HepG2 (cell line): ENCODE measurements at regions not wholly inside any gene's neighbourhood (a gene's known extent, or its start where the extent isn't known, plus 50 kb on each side); places are given as distances from the start of the nearest gene placed in this dataset.

Experiments used
- ATAC-seq: fragments of 200-7000 bp; cut with Tn5 transposase; 3 replicates; pipeline ENCODE4 v1.9.1; 2020; ENCODE audit warnings: mild to moderate bottlenecking, moderate library complexity
- BruUV-seq: library from RNA; stranded (reverse); fragments of 400-500 nt; replicated peaks from 2 replicates; lab custom pipeline; 2021; lab: Mats Ljungman, UMichigan
- CTCF ChIA-PET: fragments of 300-600 bp; formaldehyde crosslinking; extraction: SDS; loops from one replicate; lab custom pipeline; 2021; ENCODE audit warnings: low total read pairs, inconsistent platforms, low intra/inter-chr PET ratio; lab: Yijun Ruan, JAX
- POLR2A ChIA-PET: fragments of 350-600 bp; sonication (Branson Sonifier 250); formaldehyde crosslinking; loops from one replicate; lab custom pipeline; 2020; ENCODE audit warnings: antibody characterized with exemption, inconsistent platforms; lab: Yijun Ruan, JAX
- DNase-seq: peaks from one replicate; pipeline ENCODE4 v3.0.0-alpha.2; 2015; ENCODE audit warnings: low spot score
- FAIRE-seq: peaks from 3 replicates; lab custom pipeline; 2011; peaks lifted over from hg19 to GRCh38; lab: Jason Lieb, UNC
- H2AFZ ChIP-seq: one replicate; pipeline ENCODE4 v1.6.1; 2011; ENCODE audit warnings: low read length, inconsistent platforms
- H3K27ac ChIP-seq: fragments of 300-600 bp; 3 replicates; pipeline ENCODE4 v1.8.0; 2011; ENCODE audit warnings: mixed run types, mild to moderate bottlenecking, mixed read lengths, low read length, inconsistent platforms; ENCODE audit not compliant: insufficient read depth; ENCODE audit errors: extremely low read length
- H3K27me3 ChIP-seq, 2 experiments: fragments of 200-600 bp in 1 of 2; 2 replicates in 1 of 2; 3 replicates in 1 of 2; pipeline versions ENCODE4 v1.6.0 to v1.8.0; 2011; ENCODE audit warnings: low read length in 2 of 2, mild to moderate bottlenecking in 2 of 2, moderate library complexity in 2 of 2, inconsistent platforms in 1 of 2; ENCODE audit not compliant: insufficient read depth in 2 of 2, control insufficient read depth in 1 of 2
- H3K36me3 ChIP-seq, 2 experiments: fragments of 200-600 bp in 1 of 2; replicated peaks in 1 of 2; 2 replicates in 1 of 2; 3 replicates in 1 of 2; pipeline versions ENCODE4 v1.5.1 to v1.8.0; 2011; ENCODE audit warnings: low read length in 2 of 2, inconsistent platforms in 1 of 2; ENCODE audit not compliant: insufficient read depth in 2 of 2, control insufficient read depth in 1 of 2
- H3K4me1 ChIP-seq: 2 replicates; pipeline ENCODE4 v1.5.1; 2012; ENCODE audit warnings: low read length, inconsistent platforms; ENCODE audit not compliant: insufficient read depth
- H3K4me2 ChIP-seq: 2 replicates; pipeline ENCODE4 v1.6.0; 2011; ENCODE audit warnings: low read depth, low read length, inconsistent platforms
- H3K4me3 ChIP-seq, 3 experiments: fragments of 200-600 bp in 1 of 3; sonication (generic), shearing (Covaris generic) in 1 of 3; replicated peaks in 1 of 3; 2 replicates each; pipeline ENCODE4 v1.5.1; 2011 to 2016; ENCODE audit warnings: low read length in 3 of 3, inconsistent platforms in 2 of 3, low read depth in 2 of 3, mild to moderate bottlenecking in 2 of 3, control low read depth in 1 of 3, mixed read lengths in 1 of 3; ENCODE audit not compliant: insufficient read depth in 1 of 3
- H3K79me2 ChIP-seq: one replicate; pipeline ENCODE4 v1.6.1; 2011; ENCODE audit warnings: low read length, inconsistent platforms; ENCODE audit not compliant: insufficient read depth
- H3K9ac ChIP-seq: 2 replicates; pipeline ENCODE4 v1.6.0; 2011; ENCODE audit warnings: mild to moderate bottlenecking, low read depth, low read length, inconsistent platforms; ENCODE audit not compliant: insufficient read depth
- H3K9me3 ChIP-seq: 2 replicates; pipeline ENCODE4 v1.5.1; 2012; ENCODE audit warnings: mild to moderate bottlenecking, low read length
- H4K20me1 ChIP-seq: 2 replicates; pipeline ENCODE4 v1.6.0; 2011; ENCODE audit warnings: inconsistent platforms, mild to moderate bottlenecking, low read length, moderate library complexity; ENCODE audit not compliant: insufficient read depth
- ATM ChIP-seq: fragments of 450-650 bp; IDR thresholded peaks from 2 replicates; pipeline ENCODE4 v1.7.1; 2017; ENCODE audit warnings: mild to moderate bottlenecking, borderline replicate concordance
- GPN1 ChIP-seq: sonication (generic); formaldehyde crosslinking; IDR thresholded peaks from 2 replicates; pipeline ENCODE4 v1.5.1; 2020; ENCODE audit warnings: missing genetic modification reagents, borderline replicate concordance
- KDM2A ChIP-seq: sonication (generic); formaldehyde crosslinking; IDR thresholded peaks from 2 replicates; pipeline ENCODE4 v1.4.0; 2020; ENCODE audit warnings: low read depth, missing genetic modification reagents, borderline replicate concordance
- ZBTB7A ChIP-seq: sonication (generic); formaldehyde crosslinking; IDR thresholded peaks from 2 replicates; pipeline ENCODE4 v1.8.0; 2022; ENCODE audit warnings: mild to moderate bottlenecking, missing genetic modification reagents
- ZNF556 ChIP-seq: sonication (generic); formaldehyde crosslinking; IDR thresholded peaks from 2 replicates; pipeline ENCODE4 v1.4.0; 2020; ENCODE audit warnings: mild to moderate bottlenecking, missing genetic modification reagents, borderline replicate concordance
- WGBS: methylation state at CpG from one replicate; pipeline ENCODE4 v1.1.6; 2017; ENCODE audit warnings: low lambda C conversion rate; 5-methylcytosine and 5-hydroxymethylcytosine counted together
- in situ Hi-C: cut with HindIII; loops from 2 replicates; pipeline ENCODE4 v1.10.0; 2017; ENCODE audit warnings: low pct_unique_long_range_greater_than_20kb; ENCODE audit not compliant: extremely low pct_ligation_motif_present
- intact Hi-C: fragments of 100-400 bp; cut with micrococcal nuclease; formaldehyde crosslinking; loops from one replicate; pipeline ENCODE4 v1.10.0; 2022; ENCODE audit not compliant: unreplicated experiment
- TF ChIP-seq, protein P1 (sequence below): sonication (generic); formaldehyde crosslinking; IDR thresholded peaks from 2 replicates; pipeline ENCODE4 v1.4.0; 2020; ENCODE audit warnings: missing genetic modification reagents, borderline replicate concordance
- TF ChIP-seq, protein P2 (sequence below): sonication (generic); formaldehyde crosslinking; IDR thresholded peaks from 2 replicates; pipeline ENCODE4 v1.5.1; 2020; ENCODE audit warnings: missing genetic modification reagents, mild to moderate bottlenecking, borderline replicate concordance

DNA sequence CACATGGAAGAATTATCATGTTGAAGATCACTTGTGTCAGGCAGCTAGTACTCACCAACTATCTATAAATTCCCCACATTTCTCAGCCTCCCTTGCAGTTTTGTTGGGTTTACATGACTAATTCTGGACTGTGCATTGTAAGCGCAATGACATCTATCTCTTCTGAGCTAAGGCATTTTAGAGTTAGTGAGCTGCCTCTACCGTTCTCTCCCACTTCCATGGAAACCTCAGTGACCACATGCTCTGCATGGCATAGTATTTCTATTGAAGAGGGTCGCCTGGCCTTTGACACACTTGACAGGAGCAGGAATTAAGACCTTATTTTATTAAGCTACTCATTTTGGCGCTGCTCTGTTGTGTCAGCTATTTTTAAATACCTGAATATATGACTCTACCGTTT lies 67.5 kb upstream of the NPY2R start (continued):
- TF ChIP-seq, protein P1, sequence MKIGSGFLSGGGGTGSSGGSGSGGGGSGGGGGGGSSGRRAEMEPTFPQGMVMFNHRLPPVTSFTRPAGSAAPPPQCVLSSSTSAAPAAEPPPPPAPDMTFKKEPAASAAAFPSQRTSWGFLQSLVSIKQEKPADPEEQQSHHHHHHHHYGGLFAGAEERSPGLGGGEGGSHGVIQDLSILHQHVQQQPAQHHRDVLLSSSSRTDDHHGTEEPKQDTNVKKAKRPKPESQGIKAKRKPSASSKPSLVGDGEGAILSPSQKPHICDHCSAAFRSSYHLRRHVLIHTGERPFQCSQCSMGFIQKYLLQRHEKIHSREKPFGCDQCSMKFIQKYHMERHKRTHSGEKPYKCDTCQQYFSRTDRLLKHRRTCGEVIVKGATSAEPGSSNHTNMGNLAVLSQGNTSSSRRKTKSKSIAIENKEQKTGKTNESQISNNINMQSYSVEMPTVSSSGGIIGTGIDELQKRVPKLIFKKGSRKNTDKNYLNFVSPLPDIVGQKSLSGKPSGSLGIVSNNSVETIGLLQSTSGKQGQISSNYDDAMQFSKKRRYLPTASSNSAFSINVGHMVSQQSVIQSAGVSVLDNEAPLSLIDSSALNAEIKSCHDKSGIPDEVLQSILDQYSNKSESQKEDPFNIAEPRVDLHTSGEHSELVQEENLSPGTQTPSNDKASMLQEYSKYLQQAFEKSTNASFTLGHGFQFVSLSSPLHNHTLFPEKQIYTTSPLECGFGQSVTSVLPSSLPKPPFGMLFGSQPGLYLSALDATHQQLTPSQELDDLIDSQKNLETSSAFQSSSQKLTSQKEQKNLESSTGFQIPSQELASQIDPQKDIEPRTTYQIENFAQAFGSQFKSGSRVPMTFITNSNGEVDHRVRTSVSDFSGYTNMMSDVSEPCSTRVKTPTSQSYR (CRISPR knock-in tag): no peak
- TF ChIP-seq KDM2A (CRISPR knock-in tag): no peak

DNA sequence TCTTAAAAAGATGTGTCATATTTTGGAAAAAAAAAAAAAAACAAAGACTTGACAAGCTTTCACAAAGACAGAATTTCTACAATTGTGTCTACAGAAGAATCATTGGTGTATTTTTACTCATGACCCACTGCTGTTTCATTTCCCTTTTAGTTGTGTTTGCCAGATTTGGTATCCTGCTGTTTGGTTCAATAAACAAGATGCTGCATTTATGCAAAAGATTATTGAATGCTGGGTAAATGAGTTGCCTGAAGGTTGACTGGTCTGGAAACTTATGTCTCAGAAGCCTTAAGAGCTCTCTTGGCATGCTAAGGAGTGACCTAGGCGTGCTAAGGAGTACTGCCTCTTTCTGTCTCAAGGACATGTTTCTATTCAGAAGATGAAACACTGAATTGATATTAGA lies 64.9 kb upstream of the NPY2R start:
- no TSS peak for BruUV-seq
- no peak for FAIRE-seq
- no peak for DNase-seq
- H4K20me1 ChIP-seq: no peaks in the 10 kb centered on the region
- intact Hi-C loops: no loop called here
- no peak overlapping the region for H3K4me2 ChIP-seq
- no peaks in the 10 kb centered on the region for H3K27me3 ChIP-seq
- H3K9ac ChIP-seq: no peak overlapping the region
- no peak overlapping the region for H3K4me3 ChIP-seq
- TF ChIP-seq ZBTB7A (CRISPR knock-in tag) (no peak), GPN1 (CRISPR knock-in tag) (no peak), ZNF556 (CRISPR knock-in tag) (no peak), ATM (no peak)
- TF ChIP-seq, protein P2, sequence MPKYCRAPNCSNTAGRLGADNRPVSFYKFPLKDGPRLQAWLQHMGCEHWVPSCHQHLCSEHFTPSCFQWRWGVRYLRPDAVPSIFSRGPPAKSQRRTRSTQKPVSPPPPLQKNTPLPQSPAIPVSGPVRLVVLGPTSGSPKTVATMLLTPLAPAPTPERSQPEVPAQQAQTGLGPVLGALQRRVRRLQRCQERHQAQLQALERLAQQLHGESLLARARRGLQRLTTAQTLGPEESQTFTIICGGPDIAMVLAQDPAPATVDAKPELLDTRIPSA (CRISPR knock-in tag): no peak
- TF ChIP-seq, all 625 proteins: peak for 0
- Histone ChIP-seq H3K4me1 (no peaks in the 10 kb centered on the region), H3K27ac (no peak overlapping the region), H2AFZ (no peak overlapping the region), H3K9me3 (no peaks in the 10 kb centered on the region), H3K36me3 (no peaks in the 10 kb centered on the region), H3K79me2 (no peaks in the 10 kb centered on the region)
- ChIA-PET CTCF (no interaction called here), POLR2A (no interaction called here)
- in situ Hi-C loops: no loop called here
- 0% methylated on average over 1 of the region's 1 CpG for WGBS
- no peak for ATAC-seq
